Ishikawa (cell line): ENCODE measurements at regions not wholly inside any gene's neighbourhood (a gene's known extent, or its start where the extent isn't known, plus 50 kb on each side); places are given as distances from the start of the nearest gene placed in this dataset.

ENCODE experiments used
- CEBPB ChIP-seq: IDR thresholded peaks from 2 replicates; pipeline ENCODE4 v1.6.1; 2012
- CREB1 ChIP-seq: IDR thresholded peaks from 2 replicates; pipeline ENCODE4 v1.6.1; 2012; ENCODE audit warnings: low read depth
- EGR1 ChIP-seq: IDR thresholded peaks from 2 replicates; pipeline ENCODE4 v1.6.1; 2012
- EP300 ChIP-seq: IDR thresholded peaks from 2 replicates; pipeline ENCODE4 v1.6.1; 2012; ENCODE audit warnings: borderline replicate concordance
- FOXM1 ChIP-seq: IDR thresholded peaks from 2 replicates; pipeline ENCODE4 v1.6.1; 2012; ENCODE audit warnings: low read depth, borderline replicate concordance
- MAX ChIP-seq: IDR thresholded peaks from 2 replicates; pipeline ENCODE4 v1.6.1; 2012
- NFIC ChIP-seq: IDR thresholded peaks from 2 replicates; pipeline ENCODE4 v1.6.1; 2012
- RAD21 ChIP-seq: IDR thresholded peaks from 2 replicates; pipeline ENCODE4 v1.6.1; 2012; ENCODE audit warnings: low read depth
- REST ChIP-seq: IDR thresholded peaks from 2 replicates; pipeline ENCODE4 v1.6.1; 2012; ENCODE audit warnings: low read depth, mild to moderate bottlenecking
- TAF1 ChIP-seq: IDR thresholded peaks from 2 replicates; pipeline ENCODE4 v1.6.1; 2012; ENCODE audit warnings: low read depth, mild to moderate bottlenecking
- TCF12 ChIP-seq: IDR thresholded peaks from 2 replicates; pipeline ENCODE4 v1.6.1; 2012; ENCODE audit warnings: low read depth
- TEAD4 ChIP-seq: IDR thresholded peaks from 2 replicates; pipeline ENCODE4 v1.6.1; 2012
- YY1 ChIP-seq: IDR thresholded peaks from 2 replicates; pipeline ENCODE4 v1.6.1; 2012; ENCODE audit warnings: low read depth
- ZBTB7A ChIP-seq: IDR thresholded peaks from 2 replicates; pipeline ENCODE4 v1.6.1; 2012; ENCODE audit warnings: low read depth
- TF ChIP-seq, protein P1 (sequence below): IDR thresholded peaks from 2 replicates; pipeline ENCODE4 v1.6.1; 2012

GRCh38 chr5:68445257-68446069, 229.9 kb downstream of the PIK3R1 start:
- TF ChIP-seq TCF12 (no peak), CREB1 (no peak), RAD21 (no peak), FOXM1 (no peak), REST (no peak), NFIC (no peak), EP300 (no peak), TEAD4 (no peak), EGR1 (no peak), ZBTB7A (no peak)
- TF ChIP-seq, protein P1, sequence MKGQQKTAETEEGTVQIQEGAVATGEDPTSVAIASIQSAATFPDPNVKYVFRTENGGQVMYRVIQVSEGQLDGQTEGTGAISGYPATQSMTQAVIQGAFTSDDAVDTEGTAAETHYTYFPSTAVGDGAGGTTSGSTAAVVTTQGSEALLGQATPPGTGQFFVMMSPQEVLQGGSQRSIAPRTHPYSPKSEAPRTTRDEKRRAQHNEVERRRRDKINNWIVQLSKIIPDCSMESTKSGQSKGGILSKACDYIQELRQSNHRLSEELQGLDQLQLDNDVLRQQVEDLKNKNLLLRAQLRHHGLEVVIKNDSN: no peak

- TF ChIP-seq TEAD4 (no peak), EP300 (no peak), CEBPB (no peak), REST (no peak), RAD21 (no peak), MAX (no peak), NFIC (no peak)
Measured at GRCh38 chr5:68446070-68446357, 230.5 kb downstream of the PIK3R1 start.

DNA sequence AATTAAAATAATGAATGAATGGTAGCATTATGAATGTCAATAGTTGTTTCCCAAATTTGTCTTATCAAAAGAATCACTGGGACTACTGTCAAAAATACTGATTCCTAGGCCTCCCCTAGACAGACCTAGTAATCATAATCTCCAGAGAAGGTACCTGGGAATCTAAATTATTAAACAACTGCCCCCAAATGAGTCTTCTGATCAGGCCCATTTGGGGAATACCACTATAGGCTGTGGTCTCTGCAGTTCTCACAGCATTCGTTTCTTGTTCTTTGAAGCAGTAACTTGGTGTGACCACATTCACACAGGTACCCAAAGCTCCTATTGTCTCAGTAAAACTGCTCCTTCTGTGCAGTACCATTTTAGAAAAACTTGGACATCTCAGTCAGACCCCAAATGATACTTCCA, 230.9 kb downstream of the PIK3R1 start:
- TF ChIP-seq EP300 (no peak), EGR1 (no peak), CREB1 (no peak), FOXM1 (no peak), RAD21 (no peak), YY1 (no peak), TEAD4 (no peak), TAF1 (no peak), TCF12 (no peak), CEBPB (no peak), REST (no peak), ZBTB7A (no peak), NFIC (no peak), MAX (no peak)
- TF ChIP-seq, protein P1: no peak

- TF ChIP-seq EP300 (no peak), MAX (no peak), ZBTB7A (no peak), TCF12 (no peak), TEAD4 (no peak), YY1 (no peak), FOXM1 (no peak), TAF1 (no peak), CEBPB (no peak), EGR1 (no peak), REST (no peak), RAD21 (no peak), NFIC (no peak), CREB1 (no peak)
- TF ChIP-seq, protein P1: no peak
Measured at GRCh38 chr5:68447136-68447929, 231.8 kb downstream of the PIK3R1 start.
